Astrocyte (in vitro differentiated cells and primary cell): ENCODE measurements at regions not wholly inside any gene's neighbourhood (a gene's known extent, or its start where the extent isn't known, plus 50 kb on each side); places are given as distances from the start of the nearest gene placed in this dataset.

ENCODE experiments used
- DNase-seq: peaks from one replicate; pipeline ENCODE4 v3.0.0-alpha.2; 2010; ENCODE audit warnings: low read depth
- FAIRE-seq: peaks from 2 replicates; lab custom pipeline; 2011; peaks lifted over from hg19 to GRCh38; lab: Jason Lieb, UNC
- H2AFZ ChIP-seq: 2 replicates; pipeline ENCODE4 v1.6.0; 2012; ENCODE audit warnings: low read depth, low read length, inconsistent platforms
- H3K27ac ChIP-seq: 2 replicates; pipeline ENCODE4 v1.5.1; 2011; ENCODE audit warnings: low read depth, low read length, inconsistent platforms
- H3K27me3 ChIP-seq: 2 replicates; pipeline ENCODE4 v1.6.0; 2011; ENCODE audit warnings: low read length, inconsistent platforms; ENCODE audit not compliant: insufficient read depth
- H3K36me3 ChIP-seq: 2 replicates; pipeline ENCODE4 v1.5.1; 2011; ENCODE audit warnings: low read length, inconsistent platforms; ENCODE audit not compliant: insufficient read depth
- H3K4me1 ChIP-seq: 2 replicates; pipeline ENCODE4 v1.5.1; 2011; ENCODE audit warnings: low read length, inconsistent platforms; ENCODE audit not compliant: insufficient read depth
- H3K4me2 ChIP-seq: 2 replicates; pipeline ENCODE4 v1.6.0; 2012; ENCODE audit warnings: low read length, inconsistent platforms
- H3K4me3 ChIP-seq: 2 replicates; pipeline ENCODE4 v1.5.1; 2011; ENCODE audit warnings: low read depth, mild to moderate bottlenecking, low read length, inconsistent platforms; ENCODE audit not compliant: insufficient read depth
- H3K79me2 ChIP-seq: 2 replicates; pipeline ENCODE4 v1.6.0; 2012; ENCODE audit warnings: mild to moderate bottlenecking, low read length, inconsistent platforms; ENCODE audit not compliant: insufficient read depth
- H3K9ac ChIP-seq: 2 replicates; pipeline ENCODE4 v1.6.0; 2012; ENCODE audit warnings: mild to moderate bottlenecking, low read length, inconsistent platforms
- H3K9me3 ChIP-seq: 2 replicates; pipeline ENCODE4 v1.5.1; 2012; ENCODE audit warnings: low read depth, mild to moderate bottlenecking, low read length, inconsistent platforms; ENCODE audit not compliant: insufficient read depth
- H4K20me1 ChIP-seq: 2 replicates; pipeline ENCODE4 v1.6.0; 2012; ENCODE audit warnings: low read length, inconsistent platforms; ENCODE audit not compliant: insufficient read depth
- H3K27ac Mint-ChIP-seq: one replicate; pipeline ENCODE4 v1.8.0; 2021; ENCODE audit warnings: mild to moderate bottlenecking, mixed read lengths; ENCODE audit not compliant: unreplicated experiment
- H3K27me3 Mint-ChIP-seq: one replicate; pipeline ENCODE4 v1.8.0; 2021; ENCODE audit warnings: low read depth, mixed read lengths; ENCODE audit not compliant: unreplicated experiment
- H3K36me3 Mint-ChIP-seq: one replicate; pipeline ENCODE4 v1.8.0; 2021; ENCODE audit warnings: low read depth, mixed read lengths; ENCODE audit not compliant: unreplicated experiment
- H3K4me1 Mint-ChIP-seq: one replicate; pipeline ENCODE4 v1.8.0; 2021; ENCODE audit warnings: low read depth, mixed read lengths; ENCODE audit not compliant: unreplicated experiment
- H3K4me3 Mint-ChIP-seq: one replicate; pipeline ENCODE4 v1.8.0; 2021; ENCODE audit warnings: mild to moderate bottlenecking, moderate library complexity, mixed read lengths; ENCODE audit not compliant: unreplicated experiment
- H3K9me3 Mint-ChIP-seq: one replicate; pipeline ENCODE4 v1.8.0; 2021; ENCODE audit warnings: mild to moderate bottlenecking, mixed read lengths; ENCODE audit not compliant: unreplicated experiment
- EZH2 ChIP-seq: IDR thresholded peaks from 2 replicates; pipeline ENCODE4 v1.6.1; 2012; ENCODE audit warnings: mild to moderate bottlenecking, low read length, inconsistent platforms; ENCODE audit not compliant: insufficient read depth
- TF ChIP-seq, protein P1 (sequence below): IDR thresholded peaks from 2 replicates; pipeline ENCODE4 v1.5.1; 2011; ENCODE audit warnings: low read depth, mild to moderate bottlenecking, inconsistent platforms, low read length, moderate library complexity; ENCODE audit not compliant: insufficient read depth

DNA sequence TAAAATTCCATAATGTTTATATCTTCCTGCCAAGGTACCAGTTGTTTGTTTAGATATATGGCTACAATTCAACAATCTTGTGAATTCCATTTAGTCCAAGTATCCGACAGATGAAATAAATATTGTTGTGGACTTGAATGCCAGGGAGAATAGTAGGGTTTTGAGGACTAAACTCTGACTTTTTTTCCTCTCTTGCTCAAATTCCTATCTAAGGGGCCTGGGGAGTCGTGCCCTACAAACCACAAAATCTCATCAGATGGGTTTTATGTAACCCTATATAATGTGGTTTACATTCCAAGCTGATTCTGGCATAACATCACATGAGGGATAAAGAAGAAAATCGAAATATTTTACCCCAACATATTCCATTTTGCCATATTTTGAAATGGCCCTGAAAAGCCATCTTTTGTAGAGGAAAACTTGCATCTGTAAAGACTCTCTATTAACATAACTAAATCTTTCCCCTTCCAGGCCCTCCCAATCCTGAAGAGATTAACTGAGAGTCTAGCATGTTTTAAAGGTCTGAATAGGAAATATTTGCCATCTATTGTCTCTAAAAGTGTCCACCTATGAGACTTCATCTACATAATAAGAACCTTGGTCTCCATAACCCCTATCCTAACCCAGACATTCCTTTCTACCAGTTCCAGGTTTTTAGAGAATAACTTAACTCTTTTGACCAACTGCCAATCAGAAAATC is 184.7 kb upstream of the KITLG start:
- H3K4me2 ChIP-seq: no peak overlapping the region
- peak; percentile 4 for DNase-seq

DNA sequence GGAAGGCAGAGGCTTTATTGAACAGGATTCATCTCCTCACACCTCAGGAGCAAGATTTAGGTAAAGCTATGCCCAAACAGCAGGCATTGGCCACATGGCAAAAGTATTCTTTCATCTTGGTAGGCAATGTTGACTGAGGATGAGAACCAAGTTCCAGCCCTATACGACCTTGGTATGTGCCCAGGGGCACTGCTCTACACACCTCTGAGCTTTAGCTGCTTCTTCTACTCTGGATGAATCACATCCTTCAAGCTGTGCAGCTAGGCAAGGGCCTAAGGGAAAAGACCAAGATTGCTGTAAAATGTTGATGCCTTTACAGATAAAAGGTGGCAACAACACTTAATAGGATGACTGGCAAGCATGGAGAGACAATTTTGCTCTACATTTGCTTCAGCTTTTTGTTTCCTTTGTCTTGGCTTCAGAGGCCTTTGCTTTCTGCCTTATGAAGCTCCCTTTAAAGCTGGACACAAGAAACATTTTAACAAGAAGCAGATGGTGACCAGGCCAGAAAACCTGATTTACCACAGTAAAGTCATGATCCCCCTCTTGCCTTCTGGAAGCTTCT is 183.3 kb upstream of the KITLG start:
- H3K4me1 ChIP-seq: no peaks in the 10 kb centered on the region
- H3K9me3 ChIP-seq: no peaks in the 10 kb centered on the region
- FAIRE-seq (peak; percentile 23), DNase-seq (no peak)
- H3K27me3 ChIP-seq: no peaks in the 10 kb centered on the region
- Mint-ChIP-seq H3K36me3 (no peaks in the 10 kb centered on the region), H3K4me3 (no peak overlapping the region), H3K9me3 (peaks cover 4% of the 10 kb centered on the region), H3K27me3 (no peaks in the 10 kb centered on the region), H3K4me1 (no peaks in the 10 kb centered on the region), H3K27ac (no peak overlapping the region)
- TF ChIP-seq, protein P1, sequence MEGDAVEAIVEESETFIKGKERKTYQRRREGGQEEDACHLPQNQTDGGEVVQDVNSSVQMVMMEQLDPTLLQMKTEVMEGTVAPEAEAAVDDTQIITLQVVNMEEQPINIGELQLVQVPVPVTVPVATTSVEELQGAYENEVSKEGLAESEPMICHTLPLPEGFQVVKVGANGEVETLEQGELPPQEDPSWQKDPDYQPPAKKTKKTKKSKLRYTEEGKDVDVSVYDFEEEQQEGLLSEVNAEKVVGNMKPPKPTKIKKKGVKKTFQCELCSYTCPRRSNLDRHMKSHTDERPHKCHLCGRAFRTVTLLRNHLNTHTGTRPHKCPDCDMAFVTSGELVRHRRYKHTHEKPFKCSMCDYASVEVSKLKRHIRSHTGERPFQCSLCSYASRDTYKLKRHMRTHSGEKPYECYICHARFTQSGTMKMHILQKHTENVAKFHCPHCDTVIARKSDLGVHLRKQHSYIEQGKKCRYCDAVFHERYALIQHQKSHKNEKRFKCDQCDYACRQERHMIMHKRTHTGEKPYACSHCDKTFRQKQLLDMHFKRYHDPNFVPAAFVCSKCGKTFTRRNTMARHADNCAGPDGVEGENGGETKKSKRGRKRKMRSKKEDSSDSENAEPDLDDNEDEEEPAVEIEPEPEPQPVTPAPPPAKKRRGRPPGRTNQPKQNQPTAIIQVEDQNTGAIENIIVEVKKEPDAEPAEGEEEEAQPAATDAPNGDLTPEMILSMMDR: no peak
- TF ChIP-seq EZH2: no peak
- H3K27ac ChIP-seq: no peak overlapping the region
- H3K4me2 ChIP-seq: no peak overlapping the region
- H4K20me1 ChIP-seq: no peaks in the 10 kb centered on the region
- H3K79me2 ChIP-seq: no peaks in the 10 kb centered on the region
- H3K9ac ChIP-seq: no peak overlapping the region
- H3K4me3 ChIP-seq: no peak overlapping the region
- H2AFZ ChIP-seq: no peak overlapping the region
- no peaks in the 10 kb centered on the region for H3K36me3 ChIP-seq

More for the DNA sequence above, 184.7 kb upstream of the KITLG start:
- H3K36me3 ChIP-seq: no peaks in the 10 kb centered on the region
- Mint-ChIP-seq H3K27ac (no peak overlapping the region), H3K4me1 (no peaks in the 10 kb centered on the region), H3K27me3 (no peaks in the 10 kb centered on the region), H3K9me3 (peaks cover 4% of the 10 kb centered on the region), H3K4me3 (no peak overlapping the region), H3K36me3 (no peaks in the 10 kb centered on the region)
- no peaks in the 10 kb centered on the region for H3K27me3 ChIP-seq
- H3K4me1 ChIP-seq: no peaks in the 10 kb centered on the region
- H2AFZ ChIP-seq: no peak overlapping the region
- H3K4me3 ChIP-seq: no peak overlapping the region
- TF ChIP-seq, protein P1: no peak
- no peak for TF ChIP-seq EZH2
- no peak overlapping the region for H3K27ac ChIP-seq
- FAIRE-seq: peak; percentile 13
- H3K9ac ChIP-seq: no peak overlapping the region
- no peaks in the 10 kb centered on the region for H3K79me2 ChIP-seq
- H3K9me3 ChIP-seq: no peaks in the 10 kb centered on the region
- no peaks in the 10 kb centered on the region for H4K20me1 ChIP-seq

DNA sequence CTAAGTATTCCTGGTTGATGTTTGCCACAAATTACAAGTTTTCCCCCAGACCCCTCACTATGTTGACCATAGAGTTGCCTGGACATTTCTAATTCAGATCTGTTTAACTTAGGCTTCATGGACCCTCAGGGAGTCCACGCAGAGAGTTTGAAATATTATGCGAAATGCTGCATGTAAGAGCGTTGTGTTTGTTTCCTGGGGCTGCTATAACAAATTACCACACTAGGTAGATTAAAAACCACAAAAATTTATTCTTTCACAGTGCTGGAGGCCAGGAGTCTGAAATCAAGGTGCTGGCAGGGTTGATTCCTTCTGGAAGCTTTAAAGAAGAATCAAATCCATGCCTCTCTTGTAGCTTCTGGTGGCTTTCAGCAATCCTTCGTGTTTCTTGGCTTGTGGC is 177.9 kb upstream of the KITLG start:
- Histone ChIP-seq H3K36me3 (no peaks in the 10 kb centered on the region), H3K4me2 (no peak overlapping the region), H4K20me1 (no peaks in the 10 kb centered on the region), H3K79me2 (no peaks in the 10 kb centered on the region), H3K4me3 (no peak overlapping the region), H3K27me3 (no peaks in the 10 kb centered on the region), H2AFZ (no peak overlapping the region), H3K4me1 (no peaks in the 10 kb centered on the region), H3K9ac (no peak overlapping the region), H3K27ac (no peak overlapping the region), H3K9me3 (no peaks in the 10 kb centered on the region)
- H3K36me3 Mint-ChIP-seq: no peaks in the 10 kb centered on the region
- FAIRE-seq (no peak), DNase-seq (peak; percentile 2)
- peaks cover under 1% of the 10 kb centered on the region for H3K4me1 Mint-ChIP-seq
- no peak overlapping the region for H3K27ac Mint-ChIP-seq
- H3K4me3 Mint-ChIP-seq: no peak overlapping the region
- TF ChIP-seq EZH2: no peak
- TF ChIP-seq, protein P1: no peak
- no peaks in the 10 kb centered on the region for H3K27me3 Mint-ChIP-seq
- peaks cover 4% of the 10 kb centered on the region for H3K9me3 Mint-ChIP-seq
